ENCODE measurements at regions not wholly inside any gene's neighbourhood (a gene's known extent, or its start where the extent isn't known, plus 50 kb on each side); places are given as distances from the start of the nearest gene placed in this dataset.

- Mint-ChIP-seq H3K36me3 (ENCODE audit: low read depth) (no peaks in the 10 kb centered on the region), H3K9me3 (peaks cover 22% of the 10 kb centered on the region), H3K4me1 (no peaks in the 10 kb centered on the region), H3K4me3 (no peak overlapping the region), H3K27ac (no peak overlapping the region), H3K27me3 (ENCODE audit: low read depth, poor library complexity) (no peaks in the 10 kb centered on the region)
- DNase-seq: no peak
- no peak for TF ChIP-seq CTCF (IDR thresholded peaks at IDR 0.05)
These were observed 1433.2 kb upstream of the TMEFF2 start for GRCh38 chr2:193627927-193628272.

- DNase-seq: no peak
- Mint-ChIP-seq H3K4me1 (no peaks in the 10 kb centered on the region), H3K9me3 (peaks cover 17% of the 10 kb centered on the region), H3K4me3 (no peak overlapping the region), H3K27ac (no peak overlapping the region), H3K36me3 (ENCODE audit: low read depth) (no peaks in the 10 kb centered on the region), H3K27me3 (ENCODE audit: low read depth, poor library complexity) (no peaks in the 10 kb centered on the region)
- no peak for TF ChIP-seq CTCF (IDR thresholded peaks at IDR 0.05)
These were observed 1432.6 kb upstream of the TMEFF2 start for GRCh38 chr2:193627187-193627926.

GRCh38 chr2:193608451-193608850 lies 1413.7 kb upstream of the TMEFF2 start:
- TF ChIP-seq CTCF (IDR thresholded peaks at IDR 0.05): no peak
- no peak for DNase-seq
- H3K4me1 Mint-ChIP-seq: no peaks in the 10 kb centered on the region
- no peaks in the 10 kb centered on the region for H3K36me3 Mint-ChIP-seq (ENCODE audit: low read depth)
- H3K27ac Mint-ChIP-seq: peak overlapping the region; percentile 8
- no peak overlapping the region for H3K4me3 Mint-ChIP-seq
- H3K27me3 Mint-ChIP-seq (ENCODE audit: low read depth, poor library complexity): no peaks in the 10 kb centered on the region
- peaks cover 1% of the 10 kb centered on the region for H3K9me3 Mint-ChIP-seq

- H3K36me3 Mint-ChIP-seq (ENCODE audit: low read depth): peaks cover 20% of the 10 kb centered on the region
- no peak for DNase-seq
- no peak overlapping the region for H3K27ac Mint-ChIP-seq
- no peaks in the 10 kb centered on the region for H3K27me3 Mint-ChIP-seq (ENCODE audit: low read depth, poor library complexity)
- H3K4me3 Mint-ChIP-seq: no peak overlapping the region
- no peak for TF ChIP-seq CTCF (IDR thresholded peaks at IDR 0.05)
- H3K9me3 Mint-ChIP-seq: peaks cover 29% of the 10 kb centered on the region
- no peaks in the 10 kb centered on the region for H3K4me1 Mint-ChIP-seq
These were observed 1396.1 kb upstream of the TMEFF2 start for GRCh38 chr2:193590831-193591230.

GRCh38 chr2:193584522-193584938 lies 1389.8 kb upstream of the TMEFF2 start:
- Mint-ChIP-seq H3K4me1 (peaks cover 15% of the 10 kb centered on the region), H3K9me3 (peaks cover 8% of the 10 kb centered on the region), H3K36me3 (ENCODE audit: low read depth) (no peaks in the 10 kb centered on the region), H3K27me3 (ENCODE audit: low read depth, poor library complexity) (peaks cover 2% of the 10 kb centered on the region), H3K27ac (peak overlapping the region; percentile 89), H3K4me3 (no peak overlapping the region)
- TF ChIP-seq CTCF (IDR thresholded peaks at IDR 0.05): peak; percentile 30
- DNase-seq: no peak
